HG02623 (cell line): ENCODE measurements at regions not wholly inside any gene's neighbourhood (a gene's known extent, or its start where the extent isn't known, plus 50 kb on each side); places are given as distances from the start of the nearest gene placed in this dataset.

Source experiments
- ATAC-seq: cut with Tn5 transposase; IDR thresholded peaks from one replicate; pipeline ENCODE4 v1.9.1; 2021; ENCODE audit warnings: moderate library complexity; ENCODE audit not compliant: unreplicated experiment

DNA sequence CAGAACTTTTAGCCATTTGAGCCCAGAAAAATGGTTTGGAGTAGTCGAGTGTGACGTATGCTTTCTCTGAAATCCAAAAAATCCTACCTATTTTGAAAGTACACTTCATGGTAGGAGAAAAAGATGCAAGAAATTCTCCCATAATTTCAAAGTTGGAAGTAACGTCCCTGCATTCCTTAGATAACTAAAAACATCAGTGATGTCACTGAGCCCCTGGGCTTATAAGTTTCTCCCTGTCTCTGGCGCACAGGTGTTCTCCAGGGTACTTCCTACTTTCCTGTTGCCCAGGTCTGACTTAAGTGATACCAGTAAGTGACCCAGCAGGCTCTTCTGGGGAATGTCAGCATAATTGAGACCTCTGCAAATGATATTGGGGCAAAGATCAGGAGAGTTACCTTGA, 90.5 kb upstream of the WDR1 start:
- ATAC-seq = no peak

DNA sequence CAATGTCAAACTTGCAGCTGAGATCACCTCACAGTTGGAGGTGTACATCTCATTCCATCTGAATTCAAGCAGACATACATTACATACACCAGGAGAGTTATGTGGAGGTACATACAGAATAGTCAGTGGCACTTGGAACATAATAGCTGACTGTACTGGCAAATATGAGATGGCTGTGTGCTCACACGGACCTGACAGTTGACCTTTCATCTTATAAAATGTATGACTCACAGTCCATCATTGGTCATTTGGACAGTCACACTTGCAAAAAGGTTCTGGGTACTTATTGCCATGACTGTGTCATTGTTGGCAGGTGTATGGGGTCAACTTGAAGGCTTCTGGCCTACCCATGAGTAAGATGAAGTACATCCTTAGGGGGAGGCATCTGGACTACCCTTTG, 88.6 kb upstream of the WDR1 start:
- no peak for ATAC-seq

GRCh38 chr4:10204401-10205058, 87.9 kb upstream of the WDR1 start:
- no peak for ATAC-seq

GRCh38 chr4:10203851-10204250, 87.3 kb upstream of the WDR1 start:
- no peak for ATAC-seq

- ATAC-seq = no peak
Measured at GRCh38 chr4:10201381-10202223, 85.0 kb upstream of the WDR1 start.

- no peak for ATAC-seq
Measured at GRCh38 chr4:10200869-10201268, 84.3 kb upstream of the WDR1 start.

DNA sequence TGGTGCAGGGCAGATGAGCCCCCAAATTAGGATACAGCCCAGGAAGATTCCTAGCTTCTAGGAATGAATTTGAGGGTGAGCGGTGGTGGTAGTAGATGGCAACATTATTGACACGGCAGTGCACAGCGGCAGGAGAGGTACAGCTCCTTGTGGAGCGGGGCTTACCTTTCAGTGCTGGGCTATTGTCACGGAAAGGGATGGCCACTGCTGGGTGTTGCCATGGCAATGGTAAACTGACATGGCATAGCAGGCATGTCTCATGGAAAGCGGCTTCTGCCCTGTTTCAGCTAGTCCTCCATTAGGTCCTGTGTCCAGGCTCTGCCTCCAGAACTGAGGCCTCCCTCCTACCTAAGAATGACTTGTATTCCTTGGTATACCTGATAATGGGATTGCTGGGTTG, 81.8 kb upstream of the WDR1 start:
- no peak for ATAC-seq

DNA sequence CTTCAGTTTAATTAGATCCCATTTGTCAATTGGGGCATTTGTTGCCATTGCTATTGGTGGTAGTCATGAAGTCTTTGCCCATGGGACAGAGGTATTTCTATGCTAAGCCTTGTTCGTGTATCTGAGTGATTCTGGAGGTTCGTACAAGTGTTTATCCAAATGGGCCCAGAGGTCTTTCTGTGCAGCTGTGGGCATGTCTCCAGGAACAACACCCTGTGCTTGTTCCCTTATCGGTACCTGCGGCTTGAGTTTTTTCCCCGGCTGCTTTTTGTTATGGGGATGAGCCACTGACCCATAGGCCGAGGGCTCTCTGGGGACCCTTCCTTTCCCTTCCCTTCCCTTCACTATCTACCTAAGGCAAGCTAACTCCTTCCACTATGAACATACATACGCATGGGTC, 81.4 kb upstream of the WDR1 start:
- no peak for ATAC-seq

GRCh38 chr4:10196191-10196590, 79.6 kb upstream of the WDR1 start:
- ATAC-seq = no peak

DNA sequence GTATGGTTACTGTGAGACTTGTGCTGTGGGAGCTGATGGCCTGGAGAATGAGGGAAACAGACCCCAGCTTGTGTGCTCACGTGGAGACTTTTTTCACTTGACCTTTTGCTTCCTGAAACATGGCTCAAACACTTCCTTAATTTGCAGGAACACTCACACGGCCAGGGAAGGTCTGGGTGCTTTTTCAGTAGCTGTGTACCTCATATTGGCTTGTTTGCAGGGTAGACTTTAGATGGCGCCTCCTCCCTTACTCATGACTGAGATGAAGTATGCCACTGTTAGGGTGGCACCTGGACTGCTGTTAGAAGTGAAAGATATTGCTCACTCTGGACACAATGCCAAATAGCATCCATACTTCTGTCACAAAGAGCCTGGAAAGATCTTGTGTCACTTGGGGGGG, 75.7 kb upstream of the WDR1 start:
- no peak for ATAC-seq

DNA sequence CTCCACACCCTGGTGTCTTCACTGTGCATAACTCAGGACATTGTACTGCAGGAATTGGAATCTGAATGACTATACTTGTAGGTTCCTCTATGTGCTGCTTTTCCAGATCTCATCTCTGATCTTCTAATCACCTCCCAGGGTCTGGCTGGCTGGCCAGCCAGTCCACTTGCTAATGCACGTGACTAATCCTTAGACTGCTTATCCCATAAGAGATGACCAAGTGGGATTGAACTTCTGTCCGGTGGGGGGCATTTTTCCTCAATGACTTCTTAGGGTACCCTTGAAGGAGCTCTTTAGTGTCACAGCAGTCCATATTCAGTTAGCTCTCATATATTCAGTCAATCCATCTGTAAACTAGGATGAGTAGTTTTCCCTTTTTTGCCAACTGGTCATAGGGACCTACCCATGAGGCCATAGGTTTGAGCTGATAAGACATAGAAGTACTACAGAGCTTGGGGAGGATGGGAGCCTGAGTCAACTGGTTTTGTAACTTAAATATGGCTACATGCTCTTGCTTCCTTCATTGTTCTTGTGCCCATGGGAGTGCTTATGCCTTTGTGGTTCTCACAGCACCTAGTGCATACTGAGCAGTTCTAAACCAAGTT, 71.9 kb upstream of the WDR1 start:
- no peak for ATAC-seq

- no peak for ATAC-seq
Measured at GRCh38 chr4:10186228-10187214, 69.9 kb upstream of the WDR1 start.

DNA sequence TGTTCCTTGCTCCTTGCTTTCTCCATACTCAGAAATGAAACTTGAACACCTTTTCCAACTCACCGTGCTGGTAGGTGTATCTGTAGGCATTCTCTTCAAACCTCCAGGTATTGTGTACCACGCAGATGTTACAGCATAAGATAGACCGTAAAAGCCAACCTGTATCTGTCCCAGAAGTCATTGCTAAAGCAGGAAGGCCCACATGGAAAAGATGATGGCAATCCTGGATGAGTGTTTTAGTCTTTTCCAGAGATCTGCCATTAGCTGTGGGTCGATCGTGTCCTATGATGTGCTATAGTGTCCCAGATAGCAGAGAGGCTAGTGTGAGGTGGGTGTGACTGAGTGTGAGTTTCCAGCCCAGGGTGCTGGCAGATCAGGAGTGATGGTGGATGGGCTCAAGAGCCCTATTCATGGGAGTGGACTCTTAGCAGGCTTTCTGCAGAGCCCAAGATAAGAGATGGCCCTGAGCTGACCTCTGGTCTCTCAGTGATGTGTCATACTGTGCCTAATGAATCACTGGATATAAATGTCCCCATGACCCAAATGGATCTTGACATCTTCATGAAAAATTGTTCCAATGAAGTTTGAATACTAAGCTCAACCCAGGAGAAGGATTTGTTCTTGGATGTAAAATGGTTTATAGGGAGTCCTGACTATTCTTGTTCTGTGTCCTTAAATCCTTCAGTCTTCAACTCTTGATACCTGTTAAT, 69.1 kb upstream of the WDR1 start:
- ATAC-seq = no peak

DNA sequence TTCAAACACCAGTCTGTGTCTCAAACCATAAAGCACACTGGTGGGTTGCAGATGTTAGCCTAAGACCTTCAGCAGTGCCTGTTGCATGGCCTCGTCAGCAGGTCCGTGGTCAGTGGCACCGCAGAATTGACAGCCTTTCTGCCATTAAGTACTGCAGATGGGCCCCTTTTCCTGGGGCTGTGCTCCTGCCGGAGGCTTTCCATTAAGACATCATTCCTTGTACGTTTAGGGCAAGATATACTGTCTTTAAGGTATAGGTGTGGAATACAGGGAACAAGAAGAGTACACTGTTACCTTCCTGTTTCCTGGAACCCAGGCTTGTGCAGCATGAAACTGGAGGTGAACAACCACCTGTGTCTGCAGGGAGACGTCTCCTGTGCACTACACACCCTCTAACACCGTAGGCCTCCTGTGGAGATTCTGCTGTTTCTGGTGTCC, 67.9 kb upstream of the WDR1 start:
- ATAC-seq = no peak

DNA sequence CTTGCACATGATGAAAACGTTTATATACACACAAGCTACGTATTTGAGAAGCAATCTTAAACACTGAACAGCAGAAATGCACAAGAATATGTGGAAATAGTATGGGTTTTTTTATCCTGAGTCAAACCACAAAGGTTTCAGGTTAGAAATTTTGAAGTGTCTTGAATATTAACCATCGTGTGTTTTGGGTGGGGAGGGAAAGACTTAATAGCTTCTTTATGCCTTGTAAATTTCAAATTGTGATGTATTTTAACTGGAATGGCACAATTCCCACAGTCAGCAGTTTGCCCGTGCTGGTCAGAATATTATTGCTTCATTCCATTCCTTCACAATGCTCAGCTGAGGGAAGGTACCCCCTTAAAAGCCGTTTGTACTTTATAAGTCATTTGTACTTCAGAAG, 67.4 kb upstream of the WDR1 start:
- no peak for ATAC-seq

GRCh38 chr4:10183462-10183861, 66.9 kb upstream of the WDR1 start:
- ATAC-seq = no peak

DNA sequence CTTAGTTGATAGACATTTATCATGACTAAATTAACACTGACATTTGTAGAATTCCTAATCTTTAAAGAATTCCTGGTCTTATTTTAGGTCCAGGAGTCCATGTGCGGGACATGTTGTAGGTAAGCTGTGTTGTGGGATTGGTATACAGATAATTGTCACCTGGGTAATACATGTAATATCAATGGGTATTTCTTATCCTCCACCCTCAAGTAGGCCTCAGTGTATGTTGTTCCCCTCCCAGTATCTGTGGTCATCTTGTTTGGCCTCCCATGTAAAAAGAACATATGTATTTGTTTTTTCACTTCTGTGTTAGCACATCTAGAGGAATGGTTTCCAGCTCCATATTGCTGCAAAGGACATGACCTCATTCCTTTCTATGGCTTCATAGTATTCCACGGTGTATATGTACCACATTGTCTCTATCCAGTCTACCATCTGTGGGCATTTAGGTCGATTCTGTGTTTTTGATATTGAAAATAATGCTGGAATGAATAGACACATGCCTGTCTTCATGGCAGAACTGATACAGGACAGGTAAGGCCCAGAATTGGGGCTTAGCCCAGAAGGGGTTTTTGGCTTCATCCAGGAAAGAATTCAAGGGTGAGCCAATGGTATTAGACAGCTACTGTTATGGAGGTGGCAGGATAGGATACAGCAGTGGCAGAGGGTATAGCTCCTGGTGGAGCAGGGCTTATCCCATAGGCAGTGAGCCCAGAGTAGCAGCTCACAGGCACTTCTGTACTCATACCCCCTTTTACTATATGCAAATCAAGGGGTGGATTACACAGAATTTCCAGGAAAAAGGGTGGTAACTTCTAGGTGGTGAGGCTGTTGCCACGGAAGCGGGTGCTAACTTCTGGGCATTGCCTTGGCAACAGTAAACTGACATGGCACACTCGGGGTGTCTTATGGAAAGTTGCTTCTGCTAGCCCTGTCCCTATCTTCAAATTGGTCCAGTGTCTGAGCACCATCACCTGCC, 66.1 kb upstream of the WDR1 start:
- no peak for ATAC-seq

- ATAC-seq = no peak
Measured at GRCh38 chr4:10181745-10182445, 65.3 kb upstream of the WDR1 start.
